ENCODE measurements at regions not wholly inside any gene's neighbourhood (a gene's known extent, or its start where the extent isn't known, plus 50 kb on each side); places are given as distances from the start of the nearest gene placed in this dataset.

GRCh38 chr10:8894148-8894547, 839.7 kb downstream of the GATA3 start:
- H3K36me3 ChIP-seq, result no peaks in the 10 kb centered on the region
- TF ChIP-seq CTCF (IDR thresholded peaks at IDR 0.05) (no peak), POLR2A (IDR thresholded peaks at IDR 0.05) (no peak)
- peaks cover 0 to 15% (median 0%) of the 10 kb centered on the region in 4 donors for H3K27me3 ChIP-seq
- H3K27ac ChIP-seq, result no peak overlapping the region
- intact Hi-C loops (cut with DNase I), result no loop called here
- no peak overlapping the region for H3K4me3 ChIP-seq
- no peaks in the 10 kb centered on the region for H3K4me1 ChIP-seq
- 79 to 85% methylated on average over 4 of the region's 4 CpGs for WGBS, 2 donors
- no peak for DNase-seq
- no peaks in the 10 kb centered on the region for H3K9me3 ChIP-seq

GRCh38 chr10:8897769-8898168, 843.3 kb downstream of the GATA3 start:
- Histone ChIP-seq H3K27me3 (peaks cover 0 to 18% (median 0%) of the 10 kb centered on the region in 4 donors), H3K4me1 (no peaks in the 10 kb centered on the region), H3K27ac (no peak overlapping the region), H3K9me3 (no peaks in the 10 kb centered on the region), H3K36me3 (no peaks in the 10 kb centered on the region), H3K4me3 (no peak overlapping the region)
- intact Hi-C loops (cut with DNase I), result no loop called here
- no peak for DNase-seq
- no peak for TF ChIP-seq POLR2A (IDR thresholded peaks at IDR 0.05)
- TF ChIP-seq CTCF (IDR thresholded peaks at IDR 0.05), result no peak
- WGBS, 2 donors, result 57 to 61% methylated on average over 5 of the region's 5 CpGs

GRCh38 chr10:8898745-8899330, 844.4 kb downstream of the GATA3 start:
- Histone ChIP-seq H3K27ac (no peak overlapping the region), H3K4me1 (no peaks in the 10 kb centered on the region), H3K9me3 (no peaks in the 10 kb centered on the region), H3K27me3 (peaks cover 0 to 10% (median 0%) of the 10 kb centered on the region in 4 donors), H3K36me3 (no peaks in the 10 kb centered on the region), H3K4me3 (no peak overlapping the region)
- TF ChIP-seq POLR2A (IDR thresholded peaks at IDR 0.05) (no peak), CTCF (IDR thresholded peaks at IDR 0.05) (no peak)
- intact Hi-C loops (cut with DNase I), result no loop called here
- WGBS, 2 donors, result 35 to 54% methylated on average over 2 of the region's 2 CpGs
- DNase-seq, result no peak

- Histone ChIP-seq H3K36me3 (no peaks in the 10 kb centered on the region), H3K27ac (no peak overlapping the region), H3K4me3 (no peak overlapping the region), H3K9me3 (no peaks in the 10 kb centered on the region), H3K4me1 (no peaks in the 10 kb centered on the region), H3K27me3 (peaks cover 0 to 12% (median 0%) of the 10 kb centered on the region in 4 donors)
- WGBS, 2 donors, result 33 to 36% methylated on average over 2 of the region's 2 CpGs
- no peak for DNase-seq
- intact Hi-C loops (cut with DNase I), result no loop called here
- TF ChIP-seq CTCF (IDR thresholded peaks at IDR 0.05) (no peak), POLR2A (IDR thresholded peaks at IDR 0.05) (no peak)
Observed at GRCh38 chr10:8902926-8903325, 848.4 kb downstream of the GATA3 start.

- no peak overlapping the region for H3K4me3 ChIP-seq
- H3K9me3 ChIP-seq, result no peaks in the 10 kb centered on the region
- no peak for DNase-seq
- H3K27ac ChIP-seq, result no peak overlapping the region
- intact Hi-C loops (cut with DNase I), result no loop called here
- H3K27me3 ChIP-seq, result peaks cover 0 to 11% (median 0%) of the 10 kb centered on the region in 4 donors
- no peak for TF ChIP-seq POLR2A (IDR thresholded peaks at IDR 0.05)
- no peak for TF ChIP-seq CTCF (IDR thresholded peaks at IDR 0.05)
- no peaks in the 10 kb centered on the region for H3K36me3 ChIP-seq
- H3K4me1 ChIP-seq, result peaks cover 0 to 10% (median 0%) of the 10 kb centered on the region in 3 donors
- 82 to 92% methylated on average over 4 of the region's 4 CpGs for WGBS, 2 donors
Observed at GRCh38 chr10:8908013-8908412, 853.5 kb downstream of the GATA3 start.

Measured in esophagus squamous epithelium (tissue), 5 donors.